HL-60 (cell line): ENCODE measurements at regions not wholly inside any gene's neighbourhood (a gene's known extent, or its start where the extent isn't known, plus 50 kb on each side); places are given as distances from the start of the nearest gene placed in this dataset.

ENCODE experiments used
- DNase-seq, 2 experiments: peaks; one replicate each; pipeline ENCODE4 v3.0.0-alpha.2; 2010 to 2020; ENCODE audit warnings: low read depth in 1 of 2, low spot score in 1 of 2
- H3K27ac ChIP-seq: fragments of 250-450 bp; sonication (Bioruptor Pico); replicated peaks from 2 replicates; pipeline ENCODE4 v1.5.1; 2020; ENCODE audit warnings: mild to moderate bottlenecking, moderate library complexity
- H3K27me3 ChIP-seq: fragments of 250-450 bp; sonication (Bioruptor Pico); 2 replicates; pipeline ENCODE4 v1.5.1; 2021; ENCODE audit warnings: mild to moderate bottlenecking, moderate library complexity; ENCODE audit not compliant: insufficient read depth, poor library complexity, severe bottlenecking
- H3K4me3 ChIP-seq: replicated peaks from 2 replicates; pipeline ENCODE4 v1.5.1; 2011; ENCODE audit warnings: mild to moderate bottlenecking, control low read depth, low read length; ENCODE audit not compliant: insufficient read depth
- GABPA ChIP-seq: IDR thresholded peaks from 2 replicates; pipeline ENCODE4 v1.6.1; 2012; ENCODE audit warnings: low read depth
- POLR2AphosphoS5 ChIP-seq: IDR thresholded peaks from 2 replicates; pipeline ENCODE4 v1.6.1; 2012; ENCODE audit warnings: low read depth
- SPI1 ChIP-seq: IDR thresholded peaks from 2 replicates; pipeline ENCODE4 v1.6.1; 2012; ENCODE audit warnings: low read depth, mild to moderate bottlenecking, borderline replicate concordance
- TF ChIP-seq, protein P1 (sequence below): IDR thresholded peaks from 2 replicates; pipeline ENCODE4 v1.6.1; 2012; ENCODE audit warnings: low read depth; ENCODE audit not compliant: insufficient replicate concordance
- TF ChIP-seq, protein P2 (sequence below): IDR thresholded peaks from one replicate; pipeline ENCODE4 v1.5.1; 2011; ENCODE audit warnings: low read length, control low read depth, inconsistent platforms; ENCODE audit not compliant: insufficient read depth

- no peak overlapping the region for H3K27ac ChIP-seq
- TF ChIP-seq POLR2AphosphoS5: no peak
- TF ChIP-seq, protein P1, sequence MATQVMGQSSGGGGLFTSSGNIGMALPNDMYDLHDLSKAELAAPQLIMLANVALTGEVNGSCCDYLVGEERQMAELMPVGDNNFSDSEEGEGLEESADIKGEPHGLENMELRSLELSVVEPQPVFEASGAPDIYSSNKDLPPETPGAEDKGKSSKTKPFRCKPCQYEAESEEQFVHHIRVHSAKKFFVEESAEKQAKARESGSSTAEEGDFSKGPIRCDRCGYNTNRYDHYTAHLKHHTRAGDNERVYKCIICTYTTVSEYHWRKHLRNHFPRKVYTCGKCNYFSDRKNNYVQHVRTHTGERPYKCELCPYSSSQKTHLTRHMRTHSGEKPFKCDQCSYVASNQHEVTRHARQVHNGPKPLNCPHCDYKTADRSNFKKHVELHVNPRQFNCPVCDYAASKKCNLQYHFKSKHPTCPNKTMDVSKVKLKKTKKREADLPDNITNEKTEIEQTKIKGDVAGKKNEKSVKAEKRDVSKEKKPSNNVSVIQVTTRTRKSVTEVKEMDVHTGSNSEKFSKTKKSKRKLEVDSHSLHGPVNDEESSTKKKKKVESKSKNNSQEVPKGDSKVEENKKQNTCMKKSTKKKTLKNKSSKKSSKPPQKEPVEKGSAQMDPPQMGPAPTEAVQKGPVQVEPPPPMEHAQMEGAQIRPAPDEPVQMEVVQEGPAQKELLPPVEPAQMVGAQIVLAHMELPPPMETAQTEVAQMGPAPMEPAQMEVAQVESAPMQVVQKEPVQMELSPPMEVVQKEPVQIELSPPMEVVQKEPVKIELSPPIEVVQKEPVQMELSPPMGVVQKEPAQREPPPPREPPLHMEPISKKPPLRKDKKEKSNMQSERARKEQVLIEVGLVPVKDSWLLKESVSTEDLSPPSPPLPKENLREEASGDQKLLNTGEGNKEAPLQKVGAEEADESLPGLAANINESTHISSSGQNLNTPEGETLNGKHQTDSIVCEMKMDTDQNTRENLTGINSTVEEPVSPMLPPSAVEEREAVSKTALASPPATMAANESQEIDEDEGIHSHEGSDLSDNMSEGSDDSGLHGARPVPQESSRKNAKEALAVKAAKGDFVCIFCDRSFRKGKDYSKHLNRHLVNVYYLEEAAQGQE: no peak
- TF ChIP-seq GABPA: no peak
- TF ChIP-seq, protein P2, sequence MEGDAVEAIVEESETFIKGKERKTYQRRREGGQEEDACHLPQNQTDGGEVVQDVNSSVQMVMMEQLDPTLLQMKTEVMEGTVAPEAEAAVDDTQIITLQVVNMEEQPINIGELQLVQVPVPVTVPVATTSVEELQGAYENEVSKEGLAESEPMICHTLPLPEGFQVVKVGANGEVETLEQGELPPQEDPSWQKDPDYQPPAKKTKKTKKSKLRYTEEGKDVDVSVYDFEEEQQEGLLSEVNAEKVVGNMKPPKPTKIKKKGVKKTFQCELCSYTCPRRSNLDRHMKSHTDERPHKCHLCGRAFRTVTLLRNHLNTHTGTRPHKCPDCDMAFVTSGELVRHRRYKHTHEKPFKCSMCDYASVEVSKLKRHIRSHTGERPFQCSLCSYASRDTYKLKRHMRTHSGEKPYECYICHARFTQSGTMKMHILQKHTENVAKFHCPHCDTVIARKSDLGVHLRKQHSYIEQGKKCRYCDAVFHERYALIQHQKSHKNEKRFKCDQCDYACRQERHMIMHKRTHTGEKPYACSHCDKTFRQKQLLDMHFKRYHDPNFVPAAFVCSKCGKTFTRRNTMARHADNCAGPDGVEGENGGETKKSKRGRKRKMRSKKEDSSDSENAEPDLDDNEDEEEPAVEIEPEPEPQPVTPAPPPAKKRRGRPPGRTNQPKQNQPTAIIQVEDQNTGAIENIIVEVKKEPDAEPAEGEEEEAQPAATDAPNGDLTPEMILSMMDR: no peak
- TF ChIP-seq SPI1: no peak
- H3K4me3 ChIP-seq: no peak overlapping the region
- no peaks in the 10 kb centered on the region for H3K27me3 ChIP-seq
- no peak for DNase-seq
These were observed 86.2 kb upstream of the RPS6KA3 start for GRCh38 chrX:20352935-20353336.

DNA sequence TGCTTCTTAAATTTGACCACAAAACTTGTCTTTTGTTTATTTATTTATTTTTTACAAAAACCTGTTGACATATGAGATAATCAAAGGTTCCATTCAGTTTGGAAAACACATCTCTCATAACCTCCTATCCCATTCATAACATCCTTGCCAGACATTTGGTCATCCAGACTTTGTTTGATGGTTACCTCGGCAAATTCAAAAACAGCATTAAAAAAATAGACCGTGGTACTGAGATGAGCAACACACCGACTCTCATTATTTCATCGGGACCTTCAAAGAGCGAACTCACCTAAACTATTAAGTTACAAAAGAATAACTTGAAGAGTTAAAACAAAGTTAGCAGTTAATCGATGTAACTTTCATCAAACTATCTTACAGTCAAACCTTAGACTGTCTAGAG lies 85.8 kb upstream of the RPS6KA3 start:
- Histone ChIP-seq H3K27me3 (no peaks in the 10 kb centered on the region), H3K27ac (no peak overlapping the region), H3K4me3 (no peak overlapping the region)
- no peak for DNase-seq
- no peak for TF ChIP-seq GABPA
- no peak for TF ChIP-seq SPI1
- no peak for TF ChIP-seq POLR2AphosphoS5
- TF ChIP-seq, protein P2: no peak
- TF ChIP-seq, protein P1: no peak

DNA sequence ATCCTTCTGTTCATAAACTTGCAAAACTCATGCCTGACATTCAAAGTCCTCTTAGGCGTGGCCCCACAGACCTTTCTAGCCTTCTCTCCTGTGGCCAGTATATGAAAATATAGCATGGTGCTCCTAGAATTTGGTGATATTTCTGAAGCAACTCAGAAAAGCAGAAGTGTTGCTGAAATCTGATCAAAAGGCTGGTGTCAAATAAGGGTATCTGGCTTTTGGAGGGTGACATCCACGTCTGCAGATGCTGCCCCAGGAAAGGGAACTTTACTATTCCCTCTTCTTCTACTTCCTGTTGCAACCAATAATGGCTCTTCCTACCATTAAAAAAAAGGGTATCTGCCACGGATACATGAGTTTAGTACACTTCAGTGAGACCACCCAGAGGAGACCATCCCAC lies 83.9 kb upstream of the RPS6KA3 start:
- peak in 1 of 2 experiments; percentile 41 for DNase-seq
- H3K4me3 ChIP-seq: no peak overlapping the region
- H3K27ac ChIP-seq: no peak overlapping the region
- no peaks in the 10 kb centered on the region for H3K27me3 ChIP-seq
- TF ChIP-seq POLR2AphosphoS5 (no peak), SPI1 (peak; percentile 87), GABPA (0 out of 2 replicates have a peak, but pooled peaks have one; percentile 12)
- TF ChIP-seq, protein P2: no peak
- TF ChIP-seq, protein P1: no peak
